G401.6 (cell line): ENCODE measurements at regions not wholly inside any gene's neighbourhood (a gene's known extent, or its start where the extent isn't known, plus 50 kb on each side); places are given as distances from the start of the nearest gene placed in this dataset.

ENCODE experiments used
- FAIRE-seq: peaks from 2 replicates; lab custom pipeline; 2012; peaks lifted over from hg19 to GRCh38; lab: Jason Lieb, UNC

GRCh38 chr2:66802877-66803276 is 368.0 kb downstream of the MEIS1 start:
- FAIRE-seq: no peak

- FAIRE-seq: no peak
Measured at GRCh38 chr2:66803726-66804125, 368.8 kb downstream of the MEIS1 start.

- FAIRE-seq: no peak
Measured at GRCh38 chr2:66805016-66805865, 370.3 kb downstream of the MEIS1 start.

- no peak for FAIRE-seq
Measured at GRCh38 chr2:66805968-66806367, 371.0 kb downstream of the MEIS1 start.

GRCh38 chr2:66813525-66813924 is 378.6 kb downstream of the MEIS1 start:
- FAIRE-seq: no peak

GRCh38 chr2:66813976-66814375 is 379.1 kb downstream of the MEIS1 start:
- no peak for FAIRE-seq

- no peak for FAIRE-seq
Measured at GRCh38 chr2:66814916-66815315, 380.0 kb downstream of the MEIS1 start.

GRCh38 chr2:66815886-66816285 is 381.0 kb downstream of the MEIS1 start:
- no peak for FAIRE-seq

GRCh38 chr2:66821168-66821567 is 386.2 kb downstream of the MEIS1 start:
- FAIRE-seq: no peak

GRCh38 chr2:66822186-66822585 is 387.3 kb downstream of the MEIS1 start:
- no peak for FAIRE-seq

GRCh38 chr2:66824926-66825325 is 390.0 kb downstream of the MEIS1 start:
- FAIRE-seq: no peak

GRCh38 chr2:66827851-66828250 is 392.9 kb downstream of the MEIS1 start:
- FAIRE-seq: no peak

- FAIRE-seq: no peak
Measured at GRCh38 chr2:66828876-66829275, 394.0 kb downstream of the MEIS1 start.

- FAIRE-seq: no peak
Measured at GRCh38 chr2:66830881-66831280, 396.0 kb downstream of the MEIS1 start.

GRCh38 chr2:66832646-66833435 is 397.9 kb downstream of the MEIS1 start:
- no peak for FAIRE-seq

- no peak for FAIRE-seq
Measured at GRCh38 chr2:66834859-66835258, 399.9 kb downstream of the MEIS1 start.

GRCh38 chr2:66836851-66837250 is 401.9 kb downstream of the MEIS1 start:
- no peak for FAIRE-seq

- no peak for FAIRE-seq
Measured at GRCh38 chr2:66839551-66840320, 404.8 kb downstream of the MEIS1 start.

- FAIRE-seq: no peak
Measured at GRCh38 chr2:66840321-66841002, 405.5 kb downstream of the MEIS1 start.

- FAIRE-seq: no peak
Measured at GRCh38 chr2:66843847-66844246, 408.9 kb downstream of the MEIS1 start.

- FAIRE-seq: no peak
Measured at GRCh38 chr2:66845307-66845706, 410.4 kb downstream of the MEIS1 start.

- no peak for FAIRE-seq
Measured at GRCh38 chr2:66846887-66847286, 412.0 kb downstream of the MEIS1 start.
